Heart left ventricle (tissue), 16 donors: ENCODE measurements at regions not wholly inside any gene's neighbourhood (a gene's known extent, or its start where the extent isn't known, plus 50 kb on each side); places are given as distances from the start of the nearest gene placed in this dataset.

Experiments used
- ATAC-seq, 4 donors: fragments of 200-7000 bp; cut with Tn5 transposase; one replicate each; pipeline ENCODE4 v1.9.1; 2020 to 2022; ENCODE audit warnings: moderate library complexity in 4 of 4, mild to moderate bottlenecking in 3 of 4, moderate number of reproducible peaks in 1 of 4
- DNase-seq, 5 donors: peaks; one replicate each; pipeline ENCODE4 v3.0.0-alpha.2; 2020
- H3K27ac ChIP-seq, 12 donors: fragments of 200-600 bp; sonication (generic) in 4 of 12; one replicate each; pipeline versions ENCODE4 v1.5.0 to v1.8.0; 2016 to 2022; ENCODE audit warnings: mild to moderate bottlenecking in 2 of 12
- H3K27me3 ChIP-seq, 9 donors: fragments of 200-600 bp; sonication (generic) in 2 of 9; one replicate each; pipeline versions ENCODE4 v1.5.1 to v1.8.0; 2016 to 2022; ENCODE audit warnings: mild to moderate bottlenecking in 3 of 9
- H3K36me3 ChIP-seq, 9 donors: fragments of 200-600 bp; sonication (generic) in 2 of 9; one replicate each; pipeline versions ENCODE4 v1.5.0 to v1.8.0; 2018 to 2022; ENCODE audit warnings: mild to moderate bottlenecking in 2 of 9
- H3K4me1 ChIP-seq, 12 donors: fragments of 200-600 bp; sonication (generic) in 4 of 12; one replicate each; pipeline versions ENCODE4 v1.5.0 to v1.8.0; 2016 to 2022; ENCODE audit warnings: mild to moderate bottlenecking in 3 of 12
- H3K4me3 ChIP-seq, 12 donors: fragments of 200-600 bp; sonication (generic) in 4 of 12; one replicate each; pipeline versions ENCODE4 v1.5.0 to v1.8.0; 2017 to 2022; ENCODE audit warnings: mild to moderate bottlenecking in 9 of 12, moderate library complexity in 4 of 12
- H3K9me3 ChIP-seq, 12 donors: fragments of 200-600 bp; sonication (generic) in 4 of 12; one replicate each; pipeline versions ENCODE4 v1.5.0 to v1.8.0; 2016 to 2022; ENCODE audit warnings: mild to moderate bottlenecking in 1 of 12
- POLR2A ChIP-seq, 2 donors: fragments of 450-650 bp; IDR thresholded peaks; one replicate each; pipeline ENCODE4 v1.6.1; 2017; ENCODE audit warnings: antibody characterized with exemption in 2 of 2, mild to moderate bottlenecking in 2 of 2, moderate library complexity in 2 of 2
- WGBS, 4 donors: extraction: QIAGEN DNeasy Blood & Tissue Kit in 2 of 4; methylation state at CpG; one replicate each; pipeline versions ENCODE4 v1.1.5 to v1.1.7; 2013 to 2018; 5-methylcytosine and 5-hydroxymethylcytosine counted together
- intact Hi-C, 10 donors: fragments of 100-400 bp; cut with DNase I; formaldehyde crosslinking; loops; one replicate each; pipeline versions ENCODE4 v1.11.1 to v1.14.2; 2022
- TF ChIP-seq, protein P1 (sequence below), 12 donors: fragments of 200-600 bp; sonication (generic) in 4 of 12; IDR thresholded peaks; one replicate each; pipeline versions ENCODE4 v1.5.0 to v1.8.0; 2018 to 2022; ENCODE audit warnings: antibody characterized with exemption in 12 of 12, mild to moderate bottlenecking in 5 of 12
- donor health status: ischemic (EF 13 %, LVEDD 7.1; RV severe dilation, severe dysfunction).
- donor health status: healthy with polysubstance abuse.
- donor health status: DM: no; HTN: yes; CAD: no.
- donor health status: DM: no; HTN: no; CAD: no.
- donor health status: ischemic (EF 25% LVEDD 6.9; RV normal size, moderate dysfunction).
- donor health status: ischemic (EF 25% LVEDD 5.7; RV mildly dilated, moderate dysfunction).
- donor health status: healthy.
- donor health status: DM: yes; HTN: yes; CAD: no.
- donor health status: ischemic (EF 35%, LVEDD 5.7; RV mildly dilated, moderate dysfunction).
- donor health status: nonischemic (EF 11% LVEDD 7.7; RV severe dilation, severe dysfunction).
- donor health status: DM: yes; HTN: yes; CAD: no.
- donor health status: PGD.
- donor health status: ischemic (EF 29% LVEDD 5.4; RV normal size, mild dysfunction).
- donor health status: nonischemic (EF 23%, LVEDD 6.1; RV moderate dilation, normal function).

DNA sequence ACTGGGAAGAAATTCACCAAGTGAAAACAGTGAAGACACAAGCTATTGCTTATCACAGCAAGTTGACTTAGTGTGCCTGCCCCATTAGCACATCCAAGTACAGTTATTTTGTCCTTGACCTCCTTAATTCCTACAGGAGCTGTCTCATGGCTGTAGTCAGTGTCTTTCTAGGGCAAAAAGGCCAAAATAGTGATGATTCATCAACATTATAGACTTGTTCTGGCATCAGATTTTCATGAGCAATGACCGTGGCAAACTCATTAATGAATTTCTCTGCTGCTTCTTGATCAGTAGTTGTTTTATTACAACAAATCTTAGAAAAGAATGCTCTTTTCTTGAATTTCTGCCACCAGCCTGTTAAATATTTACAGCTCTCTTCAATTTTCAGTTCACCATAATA, 1169.3 kb upstream of the DDX18 start:
- no peak overlapping the region for H3K4me3 ChIP-seq
- intact Hi-C loops, result no loop called here

DNA sequence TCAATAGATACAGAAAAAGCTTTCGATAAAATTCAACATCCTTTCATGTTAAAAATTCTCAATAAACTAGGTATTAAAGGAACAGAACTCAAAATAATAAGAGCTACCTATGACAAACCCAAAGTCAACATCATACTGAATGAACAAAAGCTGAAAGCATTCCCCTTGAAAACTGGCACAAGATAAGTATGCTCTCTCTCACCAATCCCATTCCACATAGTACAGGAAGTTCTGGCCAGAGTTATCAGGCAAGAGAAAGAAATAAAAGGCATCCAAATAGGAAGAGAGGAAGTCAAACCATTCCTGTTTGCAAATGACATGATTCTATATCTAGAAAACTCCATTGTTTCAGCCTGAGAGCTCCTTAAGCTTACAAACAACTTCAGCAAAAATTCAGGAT, 1145.8 kb upstream of the DDX18 start:
- intact Hi-C loops, result no loop called here
- H3K4me1 ChIP-seq, result no peaks in the 10 kb centered on the region
- ATAC-seq, result no peak
- H3K9me3 ChIP-seq, result peaks cover 0 to 11% (median 0%) of the 10 kb centered on the region in 12 donors
- no peak overlapping the region for H3K27ac ChIP-seq
- H3K4me3 ChIP-seq, result no peak overlapping the region
- 71 to 77% (median 76%) methylated on average over 1 of the region's 1 CpG for WGBS, 4 donors
- DNase-seq, result no peak
- TF ChIP-seq POLR2A (IDR thresholded peaks at IDR 0.05), result no peak
- TF ChIP-seq, protein P1, sequence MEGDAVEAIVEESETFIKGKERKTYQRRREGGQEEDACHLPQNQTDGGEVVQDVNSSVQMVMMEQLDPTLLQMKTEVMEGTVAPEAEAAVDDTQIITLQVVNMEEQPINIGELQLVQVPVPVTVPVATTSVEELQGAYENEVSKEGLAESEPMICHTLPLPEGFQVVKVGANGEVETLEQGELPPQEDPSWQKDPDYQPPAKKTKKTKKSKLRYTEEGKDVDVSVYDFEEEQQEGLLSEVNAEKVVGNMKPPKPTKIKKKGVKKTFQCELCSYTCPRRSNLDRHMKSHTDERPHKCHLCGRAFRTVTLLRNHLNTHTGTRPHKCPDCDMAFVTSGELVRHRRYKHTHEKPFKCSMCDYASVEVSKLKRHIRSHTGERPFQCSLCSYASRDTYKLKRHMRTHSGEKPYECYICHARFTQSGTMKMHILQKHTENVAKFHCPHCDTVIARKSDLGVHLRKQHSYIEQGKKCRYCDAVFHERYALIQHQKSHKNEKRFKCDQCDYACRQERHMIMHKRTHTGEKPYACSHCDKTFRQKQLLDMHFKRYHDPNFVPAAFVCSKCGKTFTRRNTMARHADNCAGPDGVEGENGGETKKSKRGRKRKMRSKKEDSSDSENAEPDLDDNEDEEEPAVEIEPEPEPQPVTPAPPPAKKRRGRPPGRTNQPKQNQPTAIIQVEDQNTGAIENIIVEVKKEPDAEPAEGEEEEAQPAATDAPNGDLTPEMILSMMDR (IDR thresholded peaks at IDR 0.05), result no peak
- no peaks in the 10 kb centered on the region for H3K27me3 ChIP-seq
- H3K36me3 ChIP-seq, result no peaks in the 10 kb centered on the region

More for the DNA sequence above, 1169.3 kb upstream of the DDX18 start:
- Histone ChIP-seq H3K9me3 (peaks cover 0 to 6% (median 0%) of the 10 kb centered on the region in 12 donors), H3K27me3 (no peaks in the 10 kb centered on the region), H3K4me1 (no peaks in the 10 kb centered on the region), H3K27ac (no peak overlapping the region), H3K36me3 (no peaks in the 10 kb centered on the region)
- DNase-seq, result no peak
- WGBS, 4 donors, result 75 to 87% (median 83%) methylated on average over 1 of the region's 1 CpG
- ATAC-seq, result no peak
- no peak for TF ChIP-seq POLR2A (IDR thresholded peaks at IDR 0.05)
- TF ChIP-seq, protein P1 (IDR thresholded peaks at IDR 0.05), result no peak

DNA sequence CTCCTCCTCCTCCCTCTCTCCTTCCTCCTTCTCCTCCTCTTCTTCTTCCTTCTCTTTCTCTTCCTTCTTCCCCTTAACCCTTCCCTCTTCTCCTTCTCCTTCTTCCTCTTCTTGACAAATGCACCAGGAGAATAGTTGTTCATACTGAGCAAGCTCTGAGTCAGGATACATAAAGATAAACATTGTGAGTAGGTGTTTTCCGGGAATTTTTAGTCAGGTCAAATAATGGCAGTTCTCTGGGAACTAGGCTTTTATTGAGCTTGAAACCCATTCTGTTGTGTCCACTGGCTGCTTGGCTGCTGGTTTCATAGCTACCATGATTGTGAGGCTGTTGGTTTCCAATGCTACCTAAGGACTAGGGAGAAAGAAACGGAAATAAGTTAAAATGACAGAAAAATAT, 1144.7 kb upstream of the DDX18 start:
- 64 to 79% (median 66%) methylated on average over 2 of the region's 2 CpGs for WGBS, 4 donors
- no peaks in the 10 kb centered on the region for H3K27me3 ChIP-seq

DNA sequence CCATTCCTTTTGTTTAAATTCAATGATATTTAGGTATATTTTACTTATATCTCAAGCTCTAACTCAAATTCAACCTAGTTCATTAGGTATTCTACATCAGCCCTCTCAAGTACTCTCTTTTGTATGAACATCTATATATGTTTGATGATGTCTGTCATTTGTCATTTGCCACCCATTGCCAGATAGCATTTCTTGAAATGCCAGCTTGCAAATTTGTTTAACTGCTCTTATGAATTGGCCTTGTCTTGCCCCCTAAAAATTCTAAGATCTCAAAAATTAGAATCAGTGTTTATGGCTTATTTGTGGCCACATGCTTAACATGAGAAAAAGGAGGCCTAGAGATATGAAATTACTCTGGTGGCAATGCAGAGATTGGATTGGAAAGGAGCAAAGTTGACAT, 1140.3 kb upstream of the DDX18 start:
- TF ChIP-seq, protein P1 (IDR thresholded peaks at IDR 0.05), result no peak
- no peak for TF ChIP-seq POLR2A (IDR thresholded peaks at IDR 0.05)
- intact Hi-C loops, result no loop called here

More for the DNA sequence above, 1144.7 kb upstream of the DDX18 start:
- DNase-seq, result no peak
- Histone ChIP-seq H3K4me1 (no peaks in the 10 kb centered on the region), H3K36me3 (no peaks in the 10 kb centered on the region), H3K9me3 (peaks cover 0 to 5% (median 0%) of the 10 kb centered on the region in 12 donors), H3K4me3 (no peak overlapping the region), H3K27ac (no peak overlapping the region)
- TF ChIP-seq, protein P1 (IDR thresholded peaks at IDR 0.05), result no peak
- no peak for TF ChIP-seq POLR2A (IDR thresholded peaks at IDR 0.05)
- intact Hi-C loops, result no loop called here
- no peak for ATAC-seq

More for the DNA sequence above, 1140.3 kb upstream of the DDX18 start:
- no peak for ATAC-seq
- Histone ChIP-seq H3K4me1 (no peaks in the 10 kb centered on the region), H3K27me3 (no peaks in the 10 kb centered on the region), H3K4me3 (no peak overlapping the region), H3K27ac (no peak overlapping the region), H3K9me3 (no peaks in the 10 kb centered on the region), H3K36me3 (no peaks in the 10 kb centered on the region)
- DNase-seq, result no peak
